Activated CD4-positive, alpha-beta T cell treated with anti-CD3 and anti-CD28 coated beads, Interleukin-2, amount 10 ng/mL, durations not matched to agents 24 days and 14 days (primary cell): ENCODE measurements at regions not wholly inside any gene's neighbourhood (a gene's known extent, or its start where the extent isn't known, plus 50 kb on each side); places are given as distances from the start of the nearest gene placed in this dataset.

Experiments used
- DNase-seq: peaks from one replicate; pipeline ENCODE4 v3.0.0; 2022
- H3K27ac Mint-ChIP-seq: one replicate; pipeline ENCODE4 v1.8.0; 2022; ENCODE audit warnings: mild to moderate bottlenecking, mixed read lengths
- H3K27me3 Mint-ChIP-seq: one replicate; pipeline ENCODE4 v1.8.0; 2022; ENCODE audit warnings: mixed read lengths
- H3K36me3 Mint-ChIP-seq: one replicate; pipeline ENCODE4 v1.8.0; 2022; ENCODE audit warnings: low read depth, mild to moderate bottlenecking, mixed read lengths
- H3K4me1 Mint-ChIP-seq: one replicate; pipeline ENCODE4 v1.8.0; 2021; ENCODE audit warnings: mixed read lengths
- H3K4me3 Mint-ChIP-seq: one replicate; pipeline ENCODE4 v1.8.0; 2022; ENCODE audit warnings: mild to moderate bottlenecking, moderate library complexity, mixed read lengths
- H3K9me3 Mint-ChIP-seq: one replicate; pipeline ENCODE4 v1.8.0; 2021; ENCODE audit warnings: mixed read lengths
- intact Hi-C: fragments of 100-400 bp; cut with micrococcal nuclease; formaldehyde crosslinking; loops from one replicate; pipeline ENCODE4 v1.15.1; 2023

- H3K4me1 Mint-ChIP-seq: no peaks in the 10 kb centered on the region
- intact Hi-C loops: no loop called here
- no peak overlapping the region for H3K27ac Mint-ChIP-seq
- H3K4me3 Mint-ChIP-seq: no peak overlapping the region
- H3K36me3 Mint-ChIP-seq: no peaks in the 10 kb centered on the region
- H3K27me3 Mint-ChIP-seq: no peaks in the 10 kb centered on the region
- H3K9me3 Mint-ChIP-seq: peaks cover 4% of the 10 kb centered on the region
- no peak for DNase-seq
Observed at GRCh38 chr4:14581741-14582140, 420.5 kb upstream of the CPEB2 start.

- H3K4me1 Mint-ChIP-seq: no peaks in the 10 kb centered on the region
- no peak overlapping the region for H3K4me3 Mint-ChIP-seq
- no peaks in the 10 kb centered on the region for H3K27me3 Mint-ChIP-seq
- H3K36me3 Mint-ChIP-seq: no peaks in the 10 kb centered on the region
- DNase-seq: no peak
- intact Hi-C loops: no loop called here
- peaks cover 6% of the 10 kb centered on the region for H3K9me3 Mint-ChIP-seq
- no peak overlapping the region for H3K27ac Mint-ChIP-seq
Observed at GRCh38 chr4:14582677-14583076, 419.6 kb upstream of the CPEB2 start.

GRCh38 chr4:14583331-14583730, 418.9 kb upstream of the CPEB2 start:
- H3K27me3 Mint-ChIP-seq: no peaks in the 10 kb centered on the region
- no peaks in the 10 kb centered on the region for H3K4me1 Mint-ChIP-seq
- H3K27ac Mint-ChIP-seq: no peak overlapping the region
- no peak for DNase-seq
- H3K36me3 Mint-ChIP-seq: no peaks in the 10 kb centered on the region
- peaks cover 6% of the 10 kb centered on the region for H3K9me3 Mint-ChIP-seq
- H3K4me3 Mint-ChIP-seq: no peak overlapping the region
- intact Hi-C loops: no loop called here

GRCh38 chr4:14583752-14584151, 418.5 kb upstream of the CPEB2 start:
- no peak overlapping the region for H3K27ac Mint-ChIP-seq
- DNase-seq: no peak
- no peak overlapping the region for H3K4me3 Mint-ChIP-seq
- H3K4me1 Mint-ChIP-seq: no peaks in the 10 kb centered on the region
- H3K36me3 Mint-ChIP-seq: no peaks in the 10 kb centered on the region
- peaks cover 6% of the 10 kb centered on the region for H3K9me3 Mint-ChIP-seq
- no peaks in the 10 kb centered on the region for H3K27me3 Mint-ChIP-seq
- intact Hi-C loops: no loop called here

- Mint-ChIP-seq H3K4me3 (no peak overlapping the region), H3K27me3 (no peaks in the 10 kb centered on the region), H3K27ac (no peak overlapping the region), H3K36me3 (no peaks in the 10 kb centered on the region), H3K4me1 (no peaks in the 10 kb centered on the region), H3K9me3 (no peaks in the 10 kb centered on the region)
- DNase-seq: no peak
- intact Hi-C loops: no loop called here
Observed at GRCh38 chr4:14592950-14593349, 409.3 kb upstream of the CPEB2 start.

GRCh38 chr4:14596028-14596427, 406.3 kb upstream of the CPEB2 start:
- Mint-ChIP-seq H3K4me1 (no peaks in the 10 kb centered on the region), H3K9me3 (no peaks in the 10 kb centered on the region), H3K36me3 (no peaks in the 10 kb centered on the region), H3K27ac (no peak overlapping the region), H3K27me3 (no peaks in the 10 kb centered on the region), H3K4me3 (no peak overlapping the region)
- intact Hi-C loops: no loop called here
- DNase-seq: no peak

- Mint-ChIP-seq H3K27me3 (no peaks in the 10 kb centered on the region), H3K27ac (no peak overlapping the region), H3K36me3 (no peaks in the 10 kb centered on the region), H3K4me3 (no peak overlapping the region), H3K9me3 (no peaks in the 10 kb centered on the region), H3K4me1 (no peaks in the 10 kb centered on the region)
- no peak for DNase-seq
- intact Hi-C loops: no loop called here
Observed at GRCh38 chr4:14596437-14596836, 405.8 kb upstream of the CPEB2 start.

- no peaks in the 10 kb centered on the region for H3K36me3 Mint-ChIP-seq
- no peak for DNase-seq
- no peak overlapping the region for H3K4me3 Mint-ChIP-seq
- intact Hi-C loops: no loop called here
- no peaks in the 10 kb centered on the region for H3K4me1 Mint-ChIP-seq
- H3K27me3 Mint-ChIP-seq: no peaks in the 10 kb centered on the region
- H3K9me3 Mint-ChIP-seq: no peaks in the 10 kb centered on the region
- no peak overlapping the region for H3K27ac Mint-ChIP-seq
Observed at GRCh38 chr4:14596904-14597303, 405.4 kb upstream of the CPEB2 start.

GRCh38 chr4:14602206-14602605, 400.1 kb upstream of the CPEB2 start:
- intact Hi-C loops: no loop called here
- no peak overlapping the region for H3K27ac Mint-ChIP-seq
- H3K9me3 Mint-ChIP-seq: no peaks in the 10 kb centered on the region
- no peaks in the 10 kb centered on the region for H3K36me3 Mint-ChIP-seq
- no peak for DNase-seq
- H3K4me1 Mint-ChIP-seq: no peaks in the 10 kb centered on the region
- no peaks in the 10 kb centered on the region for H3K27me3 Mint-ChIP-seq
- H3K4me3 Mint-ChIP-seq: no peak overlapping the region

- Mint-ChIP-seq H3K27me3 (no peaks in the 10 kb centered on the region), H3K36me3 (no peaks in the 10 kb centered on the region), H3K9me3 (no peaks in the 10 kb centered on the region), H3K27ac (no peak overlapping the region), H3K4me3 (no peak overlapping the region), H3K4me1 (no peaks in the 10 kb centered on the region)
- DNase-seq: no peak
- intact Hi-C loops: no loop called here
Observed at GRCh38 chr4:14607001-14607400, 395.3 kb upstream of the CPEB2 start.

GRCh38 chr4:14607578-14607977, 394.7 kb upstream of the CPEB2 start:
- Mint-ChIP-seq H3K4me1 (no peaks in the 10 kb centered on the region), H3K36me3 (no peaks in the 10 kb centered on the region), H3K27me3 (no peaks in the 10 kb centered on the region), H3K27ac (no peak overlapping the region), H3K9me3 (no peaks in the 10 kb centered on the region), H3K4me3 (no peak overlapping the region)
- no peak for DNase-seq
- intact Hi-C loops: no loop called here

GRCh38 chr4:14608630-14609029, 393.7 kb upstream of the CPEB2 start:
- Mint-ChIP-seq H3K9me3 (no peaks in the 10 kb centered on the region), H3K27ac (no peak overlapping the region), H3K27me3 (no peaks in the 10 kb centered on the region), H3K36me3 (no peaks in the 10 kb centered on the region), H3K4me3 (no peak overlapping the region), H3K4me1 (no peaks in the 10 kb centered on the region)
- no peak for DNase-seq
- intact Hi-C loops: no loop called here

GRCh38 chr4:14614840-14615239, 387.4 kb upstream of the CPEB2 start:
- Mint-ChIP-seq H3K36me3 (no peaks in the 10 kb centered on the region), H3K27ac (no peak overlapping the region), H3K4me3 (no peak overlapping the region), H3K4me1 (no peaks in the 10 kb centered on the region), H3K9me3 (no peaks in the 10 kb centered on the region), H3K27me3 (no peaks in the 10 kb centered on the region)
- intact Hi-C loops: no loop called here
- DNase-seq: no peak

- Mint-ChIP-seq H3K9me3 (no peaks in the 10 kb centered on the region), H3K27ac (no peak overlapping the region), H3K4me1 (no peaks in the 10 kb centered on the region), H3K27me3 (no peaks in the 10 kb centered on the region), H3K36me3 (no peaks in the 10 kb centered on the region), H3K4me3 (no peak overlapping the region)
- DNase-seq: no peak
- intact Hi-C loops: no loop called here
Observed at GRCh38 chr4:14615671-14616070, 386.6 kb upstream of the CPEB2 start.

GRCh38 chr4:14620567-14621141, 381.6 kb upstream of the CPEB2 start:
- Mint-ChIP-seq H3K4me1 (no peaks in the 10 kb centered on the region), H3K27me3 (no peaks in the 10 kb centered on the region), H3K27ac (no peak overlapping the region), H3K36me3 (no peaks in the 10 kb centered on the region), H3K4me3 (no peak overlapping the region), H3K9me3 (no peaks in the 10 kb centered on the region)
- DNase-seq: no peak
- intact Hi-C loops: no loop called here
